WTC11 (cell line): ENCODE measurements at regions not wholly inside any gene's neighbourhood (a gene's known extent, or its start where the extent isn't known, plus 50 kb on each side); places are given as distances from the start of the nearest gene placed in this dataset.

ENCODE experiments used
- IRF1 ChIP-seq: sonication (generic); formaldehyde crosslinking; IDR thresholded peaks from 2 replicates; pipeline ENCODE4 v1.8.0; 2023; ENCODE audit warnings: missing genetic modification reagents
- MLX ChIP-seq: sonication (generic); formaldehyde crosslinking; IDR thresholded peaks from 2 replicates; pipeline ENCODE4 v1.8.1; 2023; ENCODE audit warnings: mild to moderate bottlenecking, missing genetic modification reagents, moderate library complexity
- RELA ChIP-seq: sonication (generic); formaldehyde crosslinking; IDR thresholded peaks from 2 replicates; pipeline ENCODE4 v1.8.1; 2022; ENCODE audit warnings: missing genetic modification reagents, mild to moderate bottlenecking, borderline replicate concordance
- TF ChIP-seq, protein P1 (sequence below): fragments of 200-600 bp; IDR thresholded peaks from 2 replicates; pipeline ENCODE4 v1.8.0; 2022; ENCODE audit warnings: antibody characterized with exemption

- TF ChIP-seq IRF1 = no peak
- TF ChIP-seq MLX (CRISPR knock-in tag) = no peak
- TF ChIP-seq, protein P1, sequence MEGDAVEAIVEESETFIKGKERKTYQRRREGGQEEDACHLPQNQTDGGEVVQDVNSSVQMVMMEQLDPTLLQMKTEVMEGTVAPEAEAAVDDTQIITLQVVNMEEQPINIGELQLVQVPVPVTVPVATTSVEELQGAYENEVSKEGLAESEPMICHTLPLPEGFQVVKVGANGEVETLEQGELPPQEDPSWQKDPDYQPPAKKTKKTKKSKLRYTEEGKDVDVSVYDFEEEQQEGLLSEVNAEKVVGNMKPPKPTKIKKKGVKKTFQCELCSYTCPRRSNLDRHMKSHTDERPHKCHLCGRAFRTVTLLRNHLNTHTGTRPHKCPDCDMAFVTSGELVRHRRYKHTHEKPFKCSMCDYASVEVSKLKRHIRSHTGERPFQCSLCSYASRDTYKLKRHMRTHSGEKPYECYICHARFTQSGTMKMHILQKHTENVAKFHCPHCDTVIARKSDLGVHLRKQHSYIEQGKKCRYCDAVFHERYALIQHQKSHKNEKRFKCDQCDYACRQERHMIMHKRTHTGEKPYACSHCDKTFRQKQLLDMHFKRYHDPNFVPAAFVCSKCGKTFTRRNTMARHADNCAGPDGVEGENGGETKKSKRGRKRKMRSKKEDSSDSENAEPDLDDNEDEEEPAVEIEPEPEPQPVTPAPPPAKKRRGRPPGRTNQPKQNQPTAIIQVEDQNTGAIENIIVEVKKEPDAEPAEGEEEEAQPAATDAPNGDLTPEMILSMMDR = no peak
- TF ChIP-seq RELA = no peak
Measured at GRCh38 chr21:38985568-38986378, 180.0 kb downstream of the ETS2 start.
